H1 (cell line): ENCODE measurements at regions not wholly inside any gene's neighbourhood (a gene's known extent, or its start where the extent isn't known, plus 50 kb on each side); places are given as distances from the start of the nearest gene placed in this dataset.

Experiments used
- ATF3 ChIP-seq: IDR thresholded peaks from 2 replicates; pipeline ENCODE4 v1.6.1; 2011; ENCODE audit warnings: low read depth, mild to moderate bottlenecking, low read length; ENCODE audit not compliant: insufficient read depth
- BRCA1 ChIP-seq: IDR thresholded peaks from 2 replicates; pipeline ENCODE4 v1.6.1; 2012; ENCODE audit warnings: low read depth, low read length, improper control_type of control experiment
- MAFK ChIP-seq: IDR thresholded peaks from 2 replicates; pipeline ENCODE4 v1.6.1; 2012; ENCODE audit warnings: low read depth, mild to moderate bottlenecking, improper control_type of control experiment, low read length
- RFX5 ChIP-seq: IDR thresholded peaks from 2 replicates; pipeline ENCODE4 v1.6.1; 2011; ENCODE audit warnings: low read depth, low read length, improper control_type of control experiment, borderline replicate concordance
- SP4 ChIP-seq: IDR thresholded peaks from 2 replicates; pipeline ENCODE4 v1.6.1; 2012; ENCODE audit warnings: low read length, inconsistent platforms
- SRF ChIP-seq: IDR thresholded peaks from 2 replicates; pipeline ENCODE4 v1.6.1; 2011; ENCODE audit warnings: mild to moderate bottlenecking, low read depth, low read length, moderate library complexity
- TBP ChIP-seq: IDR thresholded peaks from 2 replicates; pipeline ENCODE4 v1.6.1; 2011; ENCODE audit warnings: low read depth, low read length, improper control_type of control experiment

GRCh38 chr4:55023030-55023429 is 102.4 kb downstream of the KDR start (continued):
- TF ChIP-seq ATF3, result no peak
- TF ChIP-seq RFX5, result no peak
- no peak for TF ChIP-seq BRCA1
- TF ChIP-seq MAFK, result no peak
- no peak for TF ChIP-seq TBP
- TF ChIP-seq SP4, result no peak
- TF ChIP-seq SRF, result no peak
